T-helper 2 cell (primary cell): ENCODE measurements at regions not wholly inside any gene's neighbourhood (a gene's known extent, or its start where the extent isn't known, plus 50 kb on each side); places are given as distances from the start of the nearest gene placed in this dataset.

Experiments
- DNase-seq, 5 experiments: peaks; one replicate each; pipeline versions ENCODE4 v3.0.0 to v3.0.0-alpha.2; 2012 to 2022

GRCh38 chr11:64457416-64458010, 98.2 kb upstream of the SLC22A11 start:
- DNase-seq: no peak

GRCh38 chr11:64458997-64459396, 96.7 kb upstream of the SLC22A11 start:
- DNase-seq: no peak

GRCh38 chr11:64459609-64460008, 96.1 kb upstream of the SLC22A11 start:
- no peak for DNase-seq

GRCh38 chr11:64461081-64461480, 94.7 kb upstream of the SLC22A11 start:
- no peak for DNase-seq

- DNase-seq: no peak
These were observed 89.5 kb upstream of the SLC22A11 start for GRCh38 chr11:64466115-64466718.

GRCh38 chr11:64469288-64469687, 86.5 kb upstream of the SLC22A11 start:
- no peak for DNase-seq

- no peak for DNase-seq
These were observed 82.9 kb upstream of the SLC22A11 start for GRCh38 chr11:64472593-64473455.

- DNase-seq: no peak
These were observed 81.1 kb upstream of the SLC22A11 start for GRCh38 chr11:64474680-64475079.

GRCh38 chr11:64475145-64475544, 80.6 kb upstream of the SLC22A11 start:
- no peak for DNase-seq

GRCh38 chr11:64476881-64477280, 78.9 kb upstream of the SLC22A11 start:
- no peak for DNase-seq

GRCh38 chr11:64477675-64478074, 78.1 kb upstream of the SLC22A11 start:
- no peak for DNase-seq

- no peak for DNase-seq
These were observed 73.2 kb upstream of the SLC22A11 start for GRCh38 chr11:64482588-64482987.

- DNase-seq: no peak
These were observed 71.3 kb upstream of the SLC22A11 start for GRCh38 chr11:64484191-64485022.

- DNase-seq: no peak
These were observed 70.7 kb upstream of the SLC22A11 start for GRCh38 chr11:64485074-64485473.

GRCh38 chr11:64489831-64490441, 65.8 kb upstream of the SLC22A11 start:
- DNase-seq: peak in 4 of 5 experiments; percentile 3 to 38 (median 18)

- DNase-seq: no peak
These were observed 65.1 kb upstream of the SLC22A11 start for GRCh38 chr11:64490562-64491216.

GRCh38 chr11:64492561-64492960, 63.2 kb upstream of the SLC22A11 start:
- no peak for DNase-seq

GRCh38 chr11:64498136-64498535, 57.6 kb upstream of the SLC22A11 start:
- DNase-seq: no peak

- DNase-seq: no peak
These were observed 56.3 kb upstream of the SLC22A11 start for GRCh38 chr11:64499261-64500004.

GRCh38 chr11:64500176-64501013, 55.3 kb upstream of the SLC22A11 start:
- DNase-seq: no peak
